ENCODE measurements at regions not wholly inside any gene's neighbourhood (a gene's known extent, or its start where the extent isn't known, plus 50 kb on each side); places are given as distances from the start of the nearest gene placed in this dataset.
A peak's percentile ranks its signal among the peaks of the same experiment; 100 is the strongest.
"Not testable (repeated sequence)": the region's sequence is repeated elsewhere in the genome, so short reads cannot be mapped to it uniquely, and the experiment has no call there.

DNA sequence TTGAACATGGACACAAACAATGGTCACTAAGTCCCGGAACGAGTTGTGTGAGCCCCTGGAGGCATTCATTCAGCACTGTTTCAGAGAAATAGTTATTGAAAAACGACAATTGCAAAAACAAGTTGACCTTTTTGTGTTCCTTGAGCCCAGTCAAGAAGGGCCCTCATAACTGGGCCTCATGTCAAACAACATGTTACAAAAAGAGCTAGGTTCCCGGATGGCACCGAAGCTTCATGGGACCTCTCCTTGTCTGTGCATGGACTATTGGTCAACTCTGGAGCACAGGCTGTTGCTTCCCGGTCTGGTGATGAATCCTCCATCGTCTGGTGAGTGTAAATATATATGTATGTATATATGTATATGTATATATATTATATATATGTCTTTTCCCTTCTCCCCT is 176.6 kb downstream of the ALG10 start:
- no peak for DNase-seq

DNA sequence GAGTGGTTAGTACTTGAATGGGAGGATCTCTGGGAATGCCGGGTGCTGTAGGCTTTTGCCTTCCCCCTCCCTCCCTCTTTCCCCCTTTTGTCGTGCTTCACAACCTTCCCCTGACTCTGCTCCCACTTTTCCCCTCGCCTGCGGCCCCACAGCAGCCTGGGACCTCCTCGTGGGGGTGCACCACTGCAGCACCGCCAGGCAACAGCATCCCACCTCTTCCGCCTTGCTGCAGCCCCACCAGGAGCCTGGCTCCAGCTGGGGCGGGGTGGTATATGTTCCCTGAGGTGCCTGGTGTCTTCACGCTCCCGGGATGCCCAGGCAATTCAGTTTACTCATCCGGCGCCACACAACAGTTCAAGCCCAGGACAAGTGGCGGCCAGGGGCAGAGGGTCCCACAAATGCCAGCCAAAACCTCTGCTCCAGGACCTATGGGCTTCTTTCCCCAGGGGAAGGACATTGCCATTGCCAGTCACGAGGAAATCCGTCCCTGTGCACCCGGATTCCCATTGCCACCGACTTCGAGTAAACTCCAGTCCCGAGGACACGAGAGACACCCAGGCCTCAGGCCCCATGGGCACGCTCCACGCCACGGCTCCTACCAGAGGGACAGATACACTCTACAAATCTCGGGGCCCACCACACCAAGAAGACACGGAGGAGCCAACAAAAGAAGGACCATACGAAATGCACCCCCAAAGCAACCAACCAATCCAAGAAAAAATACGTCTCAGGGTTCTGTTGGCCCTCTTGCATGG is 181.7 kb downstream of the ALG10 start:
- DNase-seq: no peak

DNA sequence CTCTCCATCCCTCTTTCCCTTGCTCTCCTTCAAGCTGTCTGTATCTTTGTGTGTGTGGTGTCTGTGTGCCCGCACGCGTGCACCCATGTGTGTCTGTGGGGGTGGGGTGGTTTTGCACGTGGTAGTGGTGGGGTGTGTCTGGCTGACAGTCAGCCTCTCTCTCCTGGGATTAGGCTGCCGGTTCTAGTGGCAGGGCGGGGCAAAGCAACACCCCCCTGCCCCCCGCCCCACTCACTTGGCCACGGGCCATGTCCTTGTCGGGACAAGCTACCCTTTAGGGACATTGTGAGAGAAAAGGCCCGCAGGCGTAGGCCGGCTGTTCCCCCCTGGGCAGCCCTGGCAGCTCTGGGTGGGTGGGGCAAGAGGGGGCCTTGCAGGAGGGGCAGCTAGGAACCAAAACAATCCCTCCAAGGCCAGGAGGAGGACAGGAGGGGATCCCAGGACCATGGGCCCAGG is 182.6 kb downstream of the ALG10 start:
- DNase-seq: no peak

DNA sequence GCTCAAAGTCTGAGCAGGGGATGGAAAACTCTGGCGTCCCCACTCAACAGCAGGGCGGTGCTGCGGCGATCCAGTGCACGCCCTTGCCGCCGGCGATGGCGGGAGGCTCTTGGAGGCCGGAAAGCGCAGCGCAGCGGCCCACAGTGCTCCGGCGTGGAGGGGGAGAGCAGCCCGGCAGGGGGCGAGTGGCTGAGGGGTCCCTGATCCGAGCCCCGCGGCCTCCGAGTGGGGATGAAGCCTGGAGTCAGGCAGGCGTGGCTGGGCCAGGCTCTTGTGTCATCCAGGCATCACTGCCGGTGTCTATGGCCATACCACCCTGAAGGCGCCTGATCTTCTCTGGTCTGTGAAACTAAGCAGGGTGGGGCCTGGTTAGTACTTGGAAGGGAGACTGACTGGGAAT is 183.1 kb downstream of the ALG10 start:
- no peak for DNase-seq

DNA sequence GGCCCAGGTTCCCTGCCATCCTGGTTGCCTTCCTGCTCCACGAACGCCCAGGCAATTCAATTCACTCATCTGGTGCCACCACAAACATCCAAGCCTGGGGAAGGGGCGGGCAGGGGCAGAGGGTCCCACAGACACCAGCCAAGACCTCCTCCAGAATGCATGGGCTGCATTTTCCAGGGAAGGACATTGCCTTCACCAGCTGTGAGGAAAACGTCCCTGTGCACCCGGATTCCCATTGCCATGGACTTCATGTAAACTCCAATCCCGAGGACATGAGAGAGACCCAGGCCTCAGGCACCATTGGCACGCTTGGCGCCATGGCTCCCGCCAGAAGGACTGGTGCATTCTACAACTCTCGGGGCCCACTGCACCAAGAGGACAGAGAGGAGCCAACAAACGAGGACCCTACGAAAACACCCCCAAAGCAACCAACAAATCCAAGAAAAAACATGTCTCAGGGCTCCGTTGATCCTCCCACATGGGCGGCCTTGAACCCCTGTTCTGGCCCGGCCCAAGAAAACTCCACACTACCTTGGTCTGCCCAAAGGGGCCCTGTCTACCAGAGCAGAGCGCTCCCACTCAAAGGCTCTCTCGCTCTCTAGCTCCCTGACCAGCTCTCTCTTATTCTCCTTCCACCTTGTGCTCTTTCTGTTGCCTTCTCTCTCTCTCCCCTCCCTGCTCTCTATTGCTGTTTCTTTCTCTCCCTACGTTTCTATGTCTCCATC is 183.9 kb downstream of the ALG10 start:
- no peak for DNase-seq

DNA sequence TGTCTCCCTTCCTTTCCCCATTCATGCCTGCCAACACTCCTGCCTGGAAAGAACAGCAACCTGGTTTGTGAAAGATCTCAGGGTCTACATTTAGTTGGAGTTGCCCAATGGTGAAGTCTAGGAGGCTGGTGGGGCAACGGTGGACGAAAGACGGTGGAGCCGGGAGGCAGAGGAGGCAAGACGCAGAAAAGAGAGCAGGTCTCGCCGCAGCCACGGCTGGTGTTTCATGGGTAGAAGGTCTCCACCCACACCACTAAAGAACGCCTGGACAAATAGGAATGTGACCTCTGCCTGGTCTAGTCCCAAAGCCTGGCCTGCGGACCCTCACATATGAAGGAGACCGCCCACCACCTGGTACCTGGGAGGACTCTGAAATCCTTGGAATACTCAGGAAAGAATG is 185.6 kb downstream of the ALG10 start:
- DNase-seq: no peak

DNA sequence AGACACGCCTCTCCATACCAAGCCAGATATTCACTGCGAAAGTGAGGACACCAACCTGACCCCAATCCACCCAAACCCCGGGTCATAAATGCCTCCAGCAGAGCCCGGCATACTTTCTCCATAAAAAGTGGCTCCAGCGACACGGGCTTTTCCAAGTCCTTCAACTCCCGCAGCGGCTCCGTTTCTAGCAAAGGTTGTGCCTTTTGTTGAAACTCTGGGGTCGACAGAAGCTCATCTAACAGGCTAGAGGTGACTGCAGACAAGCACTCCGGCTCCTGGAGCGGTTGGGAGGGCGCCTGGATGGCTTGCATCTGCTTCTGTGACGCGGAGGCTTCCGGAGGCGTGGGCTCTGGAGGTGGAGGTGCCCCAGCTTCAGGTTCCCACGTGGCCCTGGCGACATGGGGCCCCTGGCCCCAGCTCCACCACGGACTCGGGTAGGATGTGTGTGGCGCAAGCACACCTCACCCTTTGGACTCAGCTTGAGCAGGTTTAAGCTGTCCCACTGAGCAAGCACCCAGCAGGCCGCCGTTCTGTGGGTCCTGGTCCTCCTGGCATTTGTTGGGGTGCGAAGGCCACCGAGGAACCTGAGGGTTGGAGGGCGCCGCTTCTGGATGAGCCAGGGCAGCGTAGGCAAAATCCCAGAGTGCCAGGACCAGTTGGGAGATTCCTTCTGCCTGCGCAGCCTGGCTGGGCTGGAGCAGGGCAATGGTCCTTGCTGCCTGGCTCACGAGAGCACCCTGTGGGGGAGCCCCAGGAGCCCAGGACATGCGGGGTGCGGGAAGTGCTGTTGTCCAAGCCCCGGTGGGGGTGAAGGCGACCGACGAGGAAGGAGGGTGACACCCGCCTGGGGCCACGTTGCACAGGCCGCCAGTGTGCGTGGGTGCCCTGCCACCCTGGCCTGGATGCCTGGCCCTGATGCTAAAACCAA is 186.3 kb downstream of the ALG10 start:
- no peak for DNase-seq

DNA sequence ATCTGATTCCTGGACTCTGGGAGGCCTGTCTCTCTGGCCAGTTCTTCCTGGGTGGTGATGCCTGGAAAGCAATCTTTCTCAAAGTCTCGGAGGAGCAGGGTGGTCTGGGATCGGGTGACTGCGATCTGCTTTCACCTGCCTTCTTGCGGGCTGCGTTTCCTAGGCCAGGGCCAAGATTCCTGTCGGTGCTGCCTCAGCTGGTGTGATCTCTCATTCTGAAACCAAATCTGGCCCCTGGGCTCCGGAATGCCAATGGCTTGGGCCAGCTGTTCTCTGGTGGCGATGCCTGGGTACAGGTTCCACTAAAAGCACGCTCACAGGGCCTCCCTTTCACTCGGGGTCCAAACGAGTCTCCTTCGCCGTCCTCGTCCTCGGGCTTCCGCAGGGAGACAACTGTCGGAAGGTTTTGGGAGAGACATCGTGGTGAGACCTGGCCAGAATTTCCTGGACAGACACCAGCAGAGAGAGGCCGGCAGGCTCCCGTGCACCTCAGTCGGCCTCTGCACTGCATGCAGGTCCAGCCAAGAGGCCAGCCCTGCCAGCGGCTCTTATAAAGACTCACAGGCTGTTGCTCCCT is 187.1 kb downstream of the ALG10 start:
- no peak for DNase-seq

DNA sequence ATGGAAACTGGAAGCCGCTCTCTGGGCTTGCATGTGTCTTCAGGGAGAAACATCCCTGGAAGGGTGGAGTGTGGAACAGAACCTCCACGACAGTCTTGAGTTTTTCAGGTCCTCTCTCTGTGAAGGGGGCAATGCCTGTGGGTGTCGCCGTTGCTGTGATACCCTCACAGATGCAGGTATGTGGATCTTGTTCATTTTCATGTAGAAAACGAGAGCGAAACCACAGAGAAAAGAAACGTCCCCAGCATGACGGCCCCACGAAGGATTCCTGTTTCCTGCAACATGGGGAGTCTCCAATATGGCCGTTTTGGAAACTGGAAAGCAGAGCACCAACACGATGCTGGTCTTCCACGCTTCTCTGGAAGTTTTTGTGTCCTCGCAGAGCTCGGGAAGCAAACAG is 187.9 kb downstream of the ALG10 start:
- no peak for DNase-seq

DNA sequence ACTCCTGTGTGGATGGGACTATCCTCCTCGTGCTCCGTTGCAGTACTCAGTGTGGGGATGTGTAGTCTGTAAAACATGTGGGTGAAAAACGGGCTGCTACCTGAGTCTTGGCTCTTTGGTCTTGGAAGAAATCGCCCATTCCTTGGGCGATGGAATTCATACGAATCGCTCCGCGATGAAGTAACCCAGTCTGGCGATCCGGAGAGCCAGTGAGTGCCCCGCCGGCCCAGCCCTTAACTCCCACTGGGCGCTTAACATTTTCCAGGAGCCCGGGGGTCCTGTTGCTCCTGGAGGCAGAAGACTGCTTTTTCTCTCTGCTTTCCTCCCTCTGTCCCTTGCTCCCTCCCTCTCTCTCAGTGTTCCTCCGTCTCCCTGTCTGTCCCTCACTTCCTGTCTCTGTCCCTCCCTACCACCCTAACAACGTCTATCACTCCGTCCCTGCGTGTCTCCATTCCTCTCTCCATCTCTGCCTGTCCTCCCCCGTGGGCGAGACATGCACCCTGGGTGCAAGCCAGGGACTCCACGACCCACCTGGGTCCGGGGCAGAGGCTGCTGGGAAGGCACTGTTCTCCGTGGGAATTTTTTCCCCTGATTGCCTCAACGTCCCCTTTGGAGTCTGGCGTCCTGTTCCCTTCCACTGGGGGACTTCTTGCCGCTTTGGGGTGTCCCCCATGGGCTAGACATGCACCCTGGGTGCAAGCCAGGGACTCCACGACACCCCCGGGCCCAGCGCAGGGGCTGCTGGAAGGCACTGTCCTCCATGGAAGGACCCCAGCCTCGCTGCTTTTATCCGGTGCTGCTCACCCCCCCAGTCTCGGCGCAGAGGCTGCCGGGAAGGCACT is 188.6 kb downstream of the ALG10 start:
- DNase-seq: no peak

DNA sequence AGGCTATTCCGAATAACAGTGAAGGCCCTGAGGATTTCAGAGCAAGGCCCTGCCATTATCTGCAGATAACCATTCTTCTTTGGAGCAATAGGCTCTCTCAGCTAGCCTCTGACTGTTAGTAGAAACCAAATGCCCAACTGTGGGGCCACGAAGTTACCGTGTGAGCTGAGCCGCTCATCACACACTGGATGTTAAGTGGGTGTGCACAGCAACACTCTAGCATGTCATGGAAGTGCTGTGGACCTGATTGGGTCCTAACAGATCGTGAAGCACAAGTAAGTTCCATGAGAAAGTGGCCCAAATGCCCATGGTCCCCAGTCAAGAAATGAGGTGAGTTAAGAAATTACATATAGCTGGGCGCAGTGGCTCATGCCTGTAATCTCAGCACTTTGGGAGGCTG is 190.4 kb downstream of the ALG10 start:
- DNase-seq: no peak

DNA sequence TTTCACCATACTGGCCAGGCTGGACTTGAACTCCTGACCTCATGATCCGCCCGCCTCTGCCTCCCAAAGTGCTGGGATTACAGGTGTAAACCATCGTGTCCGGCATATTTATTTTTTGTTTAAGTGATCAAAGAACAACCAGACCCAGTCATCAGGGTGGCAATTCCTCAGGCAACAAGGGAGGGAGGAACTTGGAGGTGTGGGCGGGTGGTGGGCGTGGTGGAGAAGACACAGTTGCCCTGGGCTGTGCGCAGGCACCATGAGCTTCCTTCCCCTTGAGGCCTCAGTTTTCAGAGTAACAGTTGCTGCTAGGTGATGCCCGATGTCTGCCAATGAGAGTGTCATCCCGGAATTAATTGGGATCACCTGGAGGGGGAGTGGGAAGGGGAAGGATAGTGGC is 191.7 kb downstream of the ALG10 start:
- DNase-seq: no peak

DNA sequence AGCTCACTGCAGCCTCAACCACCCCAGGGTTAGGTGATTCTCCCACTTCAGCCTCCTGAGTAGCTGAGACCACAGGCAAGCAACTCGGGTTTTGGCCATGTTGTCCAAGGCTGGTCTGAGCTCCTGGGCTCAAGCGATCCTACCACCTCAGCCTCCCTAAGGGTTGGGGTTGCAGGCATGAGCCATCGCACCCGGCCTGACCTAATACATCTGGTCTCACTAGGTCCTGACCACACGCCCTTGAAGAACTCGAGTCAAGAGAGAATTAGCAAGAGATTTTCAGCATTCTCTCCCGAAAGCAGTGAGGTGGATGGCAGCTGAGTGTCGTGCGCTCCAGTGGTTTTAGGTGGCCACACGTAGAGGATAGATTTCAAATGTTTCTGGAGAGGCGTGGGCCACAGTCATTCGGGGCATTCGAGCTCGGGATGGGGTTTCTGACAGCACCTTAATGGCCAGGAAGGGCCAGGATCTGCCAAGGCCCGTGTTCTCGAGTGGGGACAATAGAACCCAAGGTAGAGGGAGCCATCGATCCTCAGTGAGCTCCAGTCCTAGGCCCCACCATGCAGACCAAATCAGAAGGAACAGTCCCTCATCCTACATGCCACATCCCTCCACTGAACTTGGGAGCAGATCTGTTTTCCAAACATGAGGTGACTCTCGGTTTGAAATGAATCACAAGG is 193.1 kb downstream of the ALG10 start:
- no peak for DNase-seq

DNA sequence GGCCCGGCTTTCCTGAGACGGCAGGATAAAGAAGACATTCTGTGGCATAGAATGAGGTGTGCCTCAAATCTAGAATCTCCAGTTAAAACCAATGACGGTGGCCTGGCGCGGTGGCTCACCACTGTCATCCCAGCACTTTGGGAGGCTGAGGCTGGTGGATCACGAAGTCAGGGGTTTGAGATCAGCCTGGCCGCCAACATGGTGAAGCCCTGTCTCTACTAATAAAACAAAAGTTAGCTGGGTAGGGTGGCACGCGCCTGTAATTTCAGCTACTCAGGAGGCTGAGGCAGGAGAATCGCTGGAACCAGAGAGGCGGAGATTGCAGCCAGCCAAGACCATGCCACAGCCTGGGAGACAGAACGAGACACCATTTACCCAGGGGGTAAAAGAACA is 193.6 kb downstream of the ALG10 start:
- no peak for DNase-seq

DNA sequence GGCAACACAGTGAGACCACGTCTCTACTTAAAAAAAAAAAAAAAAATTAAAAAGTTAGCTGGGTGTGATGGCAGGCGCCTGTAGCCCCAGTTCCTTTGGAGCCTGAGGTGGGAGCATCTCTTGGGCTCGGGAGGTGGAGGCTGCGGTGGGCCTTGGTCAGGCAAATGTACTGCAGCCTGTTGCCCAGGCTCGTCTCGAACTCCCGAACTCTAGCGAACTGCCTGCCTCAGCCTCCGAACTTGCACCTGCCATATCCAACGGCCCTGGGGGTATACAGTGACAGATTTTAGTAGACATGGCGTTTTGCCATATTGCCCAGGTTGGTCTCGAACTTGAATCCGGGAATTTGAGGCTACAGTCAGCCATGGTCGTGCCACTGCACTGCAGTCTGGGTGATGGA is 195.4 kb downstream of the ALG10 start:
- DNase-seq: no peak

DNA sequence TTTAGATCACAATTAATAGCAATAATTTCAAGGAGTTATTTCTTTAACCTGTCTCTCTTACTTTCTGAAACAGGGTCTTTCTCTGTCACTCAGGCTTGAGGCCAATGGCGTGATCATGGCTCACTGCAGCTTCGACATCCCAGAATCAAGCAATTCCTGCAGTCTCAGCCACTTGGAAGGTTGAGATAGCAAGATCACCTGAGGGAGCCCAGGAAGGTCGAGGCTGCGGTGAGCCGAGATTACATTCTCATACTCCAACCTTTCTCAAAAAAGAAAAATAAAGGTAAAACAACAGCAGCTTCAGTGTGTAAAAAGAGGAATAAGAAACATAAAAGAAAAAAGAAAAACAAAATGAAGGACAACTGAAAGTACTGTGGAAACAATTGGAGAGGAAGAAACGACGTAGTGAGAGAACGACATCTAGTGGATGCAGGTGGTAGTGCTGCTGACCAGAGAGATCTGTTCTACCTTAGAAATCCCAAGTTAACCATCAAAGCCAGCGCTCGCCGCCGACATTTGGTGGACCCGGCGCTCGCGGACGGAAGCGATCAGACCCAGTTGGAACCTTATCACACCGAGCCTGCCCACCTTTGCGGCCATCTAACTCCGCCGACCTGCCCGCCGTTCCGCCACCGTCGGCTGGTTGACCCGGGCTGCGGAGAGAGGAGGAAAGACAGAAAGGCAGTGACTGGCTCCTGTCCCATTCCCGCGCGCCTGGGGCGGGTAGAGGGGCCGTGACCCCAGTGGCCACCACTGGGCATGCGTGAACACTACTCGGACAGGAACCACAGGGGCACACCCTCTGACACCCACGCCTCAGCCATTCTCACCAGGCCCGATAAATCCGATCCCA is 196.1 kb downstream of the ALG10 start:
- peak in 2 of 3 donors; percentile 2 to 11 for DNase-seq

DNA sequence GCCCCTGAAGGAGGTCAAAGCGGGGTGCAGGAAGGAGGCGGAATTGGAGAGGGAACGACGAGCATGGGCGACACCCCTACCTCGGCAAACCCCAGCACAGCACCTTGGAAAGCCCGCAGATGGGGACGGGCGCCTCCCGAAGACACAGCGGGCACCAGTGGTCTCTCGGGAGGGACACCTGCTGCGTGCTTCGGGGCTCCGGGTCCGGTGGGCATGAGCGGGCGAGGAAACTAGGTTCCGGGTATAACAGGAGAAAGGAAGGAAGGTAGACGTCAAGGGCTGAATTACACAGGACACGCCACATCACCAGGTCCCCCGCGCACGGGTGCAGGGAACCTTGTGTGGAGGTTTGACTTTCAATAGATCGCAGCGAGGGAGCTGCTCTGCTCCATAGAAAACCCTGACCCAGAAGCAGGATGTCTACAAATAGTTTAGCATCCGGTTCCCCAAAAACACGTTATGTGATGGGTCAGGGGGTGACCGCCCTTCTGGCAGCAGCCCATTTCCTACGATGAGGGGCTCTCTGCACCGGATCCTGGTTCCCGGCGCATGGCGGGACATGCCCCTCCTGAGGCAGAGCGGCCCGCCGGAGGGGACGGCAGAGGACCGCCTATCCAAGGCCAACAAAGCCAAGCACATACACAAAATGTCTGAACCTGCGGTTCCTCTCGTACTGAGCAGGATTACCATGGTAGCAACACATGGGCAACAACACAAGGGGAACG is 196.9 kb downstream of the ALG10 start:
- DNase-seq: no peak

DNA sequence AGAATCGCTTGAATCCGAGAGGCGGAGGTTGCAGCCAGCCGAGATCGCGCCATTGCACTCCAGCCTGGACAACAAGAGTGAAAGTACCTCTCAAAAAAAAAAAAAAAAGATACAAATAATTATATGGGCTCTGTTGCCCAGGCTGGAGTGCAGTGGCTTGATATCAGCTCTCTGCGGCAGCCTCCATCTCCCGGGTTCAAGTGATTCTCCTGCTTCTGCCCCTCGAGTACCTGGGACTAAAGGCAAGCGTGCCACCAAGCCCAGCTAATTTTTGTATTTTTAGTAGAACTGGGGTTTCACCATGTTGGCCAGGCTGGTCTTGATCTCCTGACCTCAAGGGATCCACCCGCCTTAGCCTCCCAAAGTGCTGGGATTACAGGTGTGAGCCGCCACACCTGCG is 197.8 kb downstream of the ALG10 start:
- not testable (repeated sequence) for DNase-seq

DNA sequence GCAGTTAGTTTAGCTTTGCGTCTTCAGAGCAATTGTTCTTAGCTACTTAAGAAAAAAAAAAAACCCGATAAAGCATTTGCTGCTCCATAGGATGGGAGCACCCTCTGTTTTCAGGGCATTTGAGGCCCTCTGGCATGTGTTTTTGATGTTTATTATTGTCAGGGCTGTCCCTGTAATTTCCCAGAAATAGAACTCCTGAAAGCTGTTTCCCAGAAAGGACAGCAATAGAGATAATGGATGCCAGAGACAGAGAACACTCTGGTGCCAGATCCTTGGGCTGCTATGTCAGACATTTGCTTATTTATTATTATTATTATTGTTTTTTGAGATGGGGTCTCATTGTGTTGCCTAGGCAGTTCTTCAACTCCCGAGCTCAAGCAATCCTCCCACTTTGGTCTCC is 201.3 kb downstream of the ALG10 start:
- DNase-seq: no peak

Measured in muscle of back (tissue), 3 donors.